HEK293T (cell line): ENCODE measurements at regions not wholly inside any gene's neighbourhood (a gene's known extent, or its start where the extent isn't known, plus 50 kb on each side); places are given as distances from the start of the nearest gene placed in this dataset.

ENCODE experiments used
- CTCF ChIA-PET: fragments of 350-600 bp; formaldehyde crosslinking; extraction: SDS; loops from one replicate; lab custom pipeline; 2021; ENCODE audit warnings: antibody characterized with exemption, inconsistent platforms; lab: Yijun Ruan, JAX
- POLR2A ChIA-PET: fragments of 350-600 bp; formaldehyde crosslinking; extraction: SDS; loops from one replicate; lab custom pipeline; 2020; ENCODE audit warnings: antibody characterized with exemption, inconsistent platforms; lab: Yijun Ruan, JAX
- DNase-seq: peaks from one replicate; pipeline ENCODE4 v3.0.0; 2012; ENCODE audit warnings: mixed read lengths; ENCODE audit errors: extremely low spot score
- ARNT ChIP-seq: fragments of 450-650 bp; IDR thresholded peaks from 2 replicates; pipeline ENCODE4 v1.6.1; 2017; ENCODE audit warnings: mild to moderate bottlenecking
- BHLHE40 ChIP-seq: fragments of 450-650 bp; IDR thresholded peaks from 2 replicates; pipeline ENCODE4 v1.6.1; 2016; ENCODE audit warnings: mild to moderate bottlenecking, moderate library complexity, borderline replicate concordance
- CTBP1 ChIP-seq: fragments of 450-650 bp; IDR thresholded peaks from 2 replicates; pipeline ENCODE4 v1.6.1; 2016; ENCODE audit warnings: borderline replicate concordance
- ELF4 ChIP-seq: fragments of 450-650 bp; IDR thresholded peaks from 2 replicates; pipeline ENCODE4 v1.6.1; 2017; ENCODE audit warnings: antibody characterized with exemption
- FOXA1 ChIP-seq: fragments of 450-650 bp; IDR thresholded peaks from 2 replicates; pipeline ENCODE4 v1.6.1; 2016; ENCODE audit warnings: mild to moderate bottlenecking
- FOXK2 ChIP-seq: fragments of 450-650 bp; IDR thresholded peaks from 2 replicates; pipeline ENCODE4 v1.6.1; 2016; ENCODE audit warnings: mild to moderate bottlenecking
- FOXM1 ChIP-seq: fragments of 450-650 bp; IDR thresholded peaks from 2 replicates; pipeline ENCODE4 v1.6.1; 2017; ENCODE audit warnings: mild to moderate bottlenecking, borderline replicate concordance
- HDGF ChIP-seq: fragments of 450-650 bp; IDR thresholded peaks from 2 replicates; pipeline ENCODE4 v1.6.1; 2017; ENCODE audit warnings: antibody characterized with exemption, borderline replicate concordance
- L3MBTL2 ChIP-seq: fragments of 450-650 bp; conservative IDR thresholded peaks from 2 replicates; pipeline ENCODE4 v1.6.1; 2016; ENCODE audit warnings: mild to moderate bottlenecking
- LEF1 ChIP-seq: fragments of 450-650 bp; IDR thresholded peaks from 2 replicates; pipeline ENCODE4 v1.6.1; 2017; ENCODE audit warnings: mild to moderate bottlenecking, borderline replicate concordance
- NFRKB ChIP-seq: fragments of 450-650 bp; IDR thresholded peaks from 2 replicates; pipeline ENCODE4 v1.6.1; 2016; ENCODE audit warnings: mild to moderate bottlenecking, moderate library complexity
- SP1 ChIP-seq: fragments of 450-650 bp; IDR thresholded peaks from 2 replicates; pipeline ENCODE4 v1.6.1; 2017
- SUZ12 ChIP-seq: fragments of 450-650 bp; IDR thresholded peaks from 2 replicates; pipeline ENCODE4 v1.6.1; 2016; ENCODE audit warnings: mild to moderate bottlenecking
- TARDBP ChIP-seq: fragments of 450-650 bp; IDR thresholded peaks from 2 replicates; pipeline ENCODE4 v1.6.1; 2016
- ZNF384 ChIP-seq: fragments of 450-650 bp; IDR thresholded peaks from 2 replicates; pipeline ENCODE4 v1.6.1; 2016
- TF ChIP-seq, protein P1 (sequence below): fragments of 450-650 bp; IDR thresholded peaks from 2 replicates; pipeline ENCODE4 v1.6.1; 2016

DNA sequence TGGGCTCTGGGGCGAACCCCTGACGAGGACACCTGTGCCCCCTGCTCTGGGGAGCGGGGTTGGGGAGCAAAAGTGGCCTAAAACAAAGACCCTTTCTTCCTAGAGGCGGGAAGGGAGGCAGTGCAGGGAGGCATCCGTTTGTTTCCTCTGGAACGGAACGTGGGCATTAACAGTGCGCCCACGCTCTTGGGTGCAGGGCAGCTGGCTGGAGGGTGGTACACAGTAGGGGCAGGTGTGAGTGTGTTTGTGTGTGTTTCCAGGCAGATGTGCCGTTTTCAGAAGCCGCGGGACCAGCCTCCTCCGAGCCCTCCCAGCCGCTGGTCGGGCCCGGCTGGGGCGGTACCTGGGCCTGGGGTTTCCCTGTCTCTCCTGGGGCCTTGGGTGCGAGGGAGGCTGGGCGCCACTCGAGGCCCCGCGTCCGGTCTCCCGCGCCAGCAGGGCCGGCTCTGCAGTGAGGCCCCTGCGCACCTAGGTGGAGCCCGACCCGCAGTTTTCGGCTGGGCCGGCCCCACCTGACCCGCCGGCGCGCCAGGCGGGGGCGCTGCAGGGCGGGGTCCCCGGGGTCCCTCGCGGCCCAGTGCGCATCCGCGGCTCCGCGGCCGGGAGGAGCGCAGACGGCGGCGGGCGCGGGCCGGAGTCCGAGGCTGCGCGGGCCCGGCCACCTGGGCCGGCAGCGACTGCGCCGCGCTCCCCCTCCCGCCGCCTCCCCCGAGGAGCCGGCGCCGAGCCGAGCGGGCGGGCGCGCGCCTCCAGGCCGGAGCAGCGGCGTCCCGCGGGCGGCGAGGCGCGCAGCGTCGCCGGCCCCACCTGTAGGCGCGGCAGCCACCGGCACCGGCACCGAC, 1252.7 kb downstream of the BRD1 start:
- TF ChIP-seq FOXK2, result no peak
- TF ChIP-seq CTBP1, result no peak
- TF ChIP-seq FOXM1, result no peak
- TF ChIP-seq SUZ12, result no peak
- no peak for TF ChIP-seq TARDBP
- no peak for TF ChIP-seq LEF1
- TF ChIP-seq ARNT, result no peak
- no peak for DNase-seq
- CTCF ChIA-PET, result no interaction called here
- POLR2A ChIA-PET, result no interaction called here

DNA sequence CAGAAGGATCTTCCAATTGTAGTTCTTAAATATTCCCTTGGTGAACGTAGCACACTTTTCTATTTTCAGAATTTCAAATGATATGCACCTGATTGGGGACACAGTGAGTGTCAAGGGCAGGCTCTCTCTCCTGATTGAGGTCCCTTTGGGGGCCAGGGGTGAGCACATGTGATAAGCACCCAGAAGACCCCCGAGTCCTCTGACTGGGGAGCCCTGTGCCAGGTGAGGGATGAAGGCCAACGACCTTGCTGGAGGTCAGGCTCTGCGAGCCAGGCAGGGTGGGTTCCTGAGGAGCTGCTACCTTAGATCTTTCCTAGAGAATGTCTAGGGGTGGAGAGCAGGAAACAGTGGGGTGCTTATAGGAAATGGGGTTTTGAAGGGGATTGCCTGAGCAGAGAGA, 1253.9 kb downstream of the BRD1 start:
- TF ChIP-seq BHLHE40 (no peak), ELF4 (no peak), ARNT (no peak), SUZ12 (no peak), HDGF (no peak), TARDBP (no peak), FOXM1 (no peak), CTBP1 (no peak), NFRKB (no peak), ZNF384 (no peak)
- TF ChIP-seq, protein P1, sequence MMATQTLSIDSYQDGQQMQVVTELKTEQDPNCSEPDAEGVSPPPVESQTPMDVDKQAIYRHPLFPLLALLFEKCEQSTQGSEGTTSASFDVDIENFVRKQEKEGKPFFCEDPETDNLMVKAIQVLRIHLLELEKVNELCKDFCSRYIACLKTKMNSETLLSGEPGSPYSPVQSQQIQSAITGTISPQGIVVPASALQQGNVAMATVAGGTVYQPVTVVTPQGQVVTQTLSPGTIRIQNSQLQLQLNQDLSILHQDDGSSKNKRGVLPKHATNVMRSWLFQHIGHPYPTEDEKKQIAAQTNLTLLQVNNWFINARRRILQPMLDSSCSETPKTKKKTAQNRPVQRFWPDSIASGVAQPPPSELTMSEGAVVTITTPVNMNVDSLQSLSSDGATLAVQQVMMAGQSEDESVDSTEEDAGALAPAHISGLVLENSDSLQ, result no peak
- no peak for DNase-seq
- ChIA-PET POLR2A (no interaction called here), CTCF (no interaction called here)

DNA sequence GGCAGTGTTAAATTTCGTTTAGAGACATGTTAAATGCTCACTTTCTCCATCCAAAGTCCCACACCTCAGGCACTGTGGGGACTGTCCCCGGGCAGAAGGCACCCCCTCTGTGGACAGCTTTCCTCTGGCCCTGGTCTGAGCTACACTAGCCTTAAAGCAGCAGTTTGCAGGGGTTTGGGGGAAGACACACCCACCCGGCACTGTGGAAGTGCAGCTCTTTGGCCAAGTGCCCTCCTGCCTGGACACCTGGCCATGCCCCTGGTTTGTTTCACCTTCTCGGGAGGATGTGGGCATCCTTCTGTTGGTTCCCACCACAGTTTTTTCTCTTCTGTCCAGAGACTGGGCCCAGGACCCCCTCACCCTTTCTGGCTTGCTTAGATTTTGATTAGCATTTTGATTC, 1254.7 kb downstream of the BRD1 start:
- DNase-seq, result no peak
- ChIA-PET CTCF (no interaction called here), POLR2A (no interaction called here)
- no peak for TF ChIP-seq SP1
- no peak for TF ChIP-seq ZNF384
- no peak for TF ChIP-seq NFRKB
- no peak for TF ChIP-seq TARDBP
- TF ChIP-seq ELF4, result no peak
- TF ChIP-seq L3MBTL2, result no peak
- no peak for TF ChIP-seq BHLHE40
- TF ChIP-seq ARNT, result no peak
- TF ChIP-seq FOXA1, result no peak
- TF ChIP-seq HDGF, result no peak
- TF ChIP-seq, protein P1, result no peak
- TF ChIP-seq FOXM1, result no peak
- no peak for TF ChIP-seq LEF1

DNA sequence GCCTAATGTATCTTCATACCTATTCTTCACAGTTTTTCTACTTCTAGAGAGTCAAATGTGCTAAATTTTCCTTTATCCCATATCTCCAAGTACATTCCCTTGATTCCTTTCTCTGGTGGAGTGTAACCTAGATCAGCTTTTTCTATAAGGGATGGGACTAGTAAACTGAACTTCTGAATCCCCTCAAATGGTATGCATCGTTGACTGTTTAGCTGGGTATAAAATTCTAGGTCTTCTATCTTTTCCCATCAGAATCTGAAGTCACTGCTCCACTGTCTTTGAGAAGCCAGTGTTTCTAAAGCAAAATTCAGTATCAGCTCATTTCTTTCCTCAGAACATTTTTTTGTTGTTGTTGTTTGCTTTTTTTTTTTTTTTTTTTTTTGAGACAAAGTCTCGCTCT, 1256.8 kb downstream of the BRD1 start:
- ChIA-PET CTCF (no interaction called here), POLR2A (no interaction called here)
- no peak for DNase-seq
- no peak for TF ChIP-seq L3MBTL2
- TF ChIP-seq CTBP1, result no peak
- no peak for TF ChIP-seq TARDBP
- TF ChIP-seq BHLHE40, result no peak
- no peak for TF ChIP-seq FOXM1

DNA sequence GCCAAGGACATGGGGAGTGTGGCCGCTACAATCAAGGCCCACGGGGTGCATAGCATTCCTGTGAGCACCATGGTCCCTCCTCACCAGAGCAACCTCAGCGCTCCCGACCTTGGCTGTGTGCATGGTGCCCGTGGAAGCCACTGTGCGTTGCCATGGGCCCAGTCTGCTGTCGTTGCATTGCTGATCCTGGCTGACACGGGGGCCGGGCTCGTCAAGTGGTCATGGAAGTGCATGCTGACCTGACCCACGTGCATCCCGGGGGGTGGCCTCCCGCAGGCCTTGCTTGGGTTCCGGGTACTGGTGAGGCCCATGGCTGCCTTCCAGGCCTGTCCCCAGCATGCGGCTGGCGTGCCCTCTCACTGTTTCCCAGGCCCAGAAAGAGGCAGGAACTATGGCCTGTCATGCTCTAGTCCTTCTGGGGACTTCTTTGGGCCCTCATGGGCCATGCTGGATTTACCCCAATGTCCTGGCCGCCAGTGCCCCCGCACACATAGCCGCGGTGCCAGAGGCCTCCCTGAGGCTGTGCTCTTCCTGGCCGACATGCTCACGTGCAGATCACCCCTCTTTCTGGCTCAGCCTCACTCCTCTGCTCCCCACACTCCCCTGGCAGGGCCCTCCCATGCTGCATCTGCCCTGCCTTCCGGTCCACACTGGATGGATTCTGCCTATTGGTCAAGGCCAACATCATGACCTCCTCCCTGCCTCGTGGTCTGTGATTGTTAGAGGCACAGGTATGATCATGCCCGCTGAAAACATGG, 1258.0 kb downstream of the BRD1 start:
- ChIA-PET CTCF (no interaction called here), POLR2A (no interaction called here)
- TF ChIP-seq FOXK2, result no peak
- TF ChIP-seq ARNT, result no peak
- TF ChIP-seq FOXA1, result no peak
- TF ChIP-seq SUZ12, result no peak
- no peak for TF ChIP-seq LEF1
- TF ChIP-seq TARDBP, result no peak
- TF ChIP-seq CTBP1, result no peak
- no peak for TF ChIP-seq NFRKB
- no peak for TF ChIP-seq ELF4
- TF ChIP-seq HDGF, result no peak
- TF ChIP-seq, protein P1, result no peak
- no peak for TF ChIP-seq ZNF384
- TF ChIP-seq FOXM1, result no peak
- TF ChIP-seq BHLHE40, result no peak
- TF ChIP-seq SP1, result no peak
- no peak for DNase-seq

DNA sequence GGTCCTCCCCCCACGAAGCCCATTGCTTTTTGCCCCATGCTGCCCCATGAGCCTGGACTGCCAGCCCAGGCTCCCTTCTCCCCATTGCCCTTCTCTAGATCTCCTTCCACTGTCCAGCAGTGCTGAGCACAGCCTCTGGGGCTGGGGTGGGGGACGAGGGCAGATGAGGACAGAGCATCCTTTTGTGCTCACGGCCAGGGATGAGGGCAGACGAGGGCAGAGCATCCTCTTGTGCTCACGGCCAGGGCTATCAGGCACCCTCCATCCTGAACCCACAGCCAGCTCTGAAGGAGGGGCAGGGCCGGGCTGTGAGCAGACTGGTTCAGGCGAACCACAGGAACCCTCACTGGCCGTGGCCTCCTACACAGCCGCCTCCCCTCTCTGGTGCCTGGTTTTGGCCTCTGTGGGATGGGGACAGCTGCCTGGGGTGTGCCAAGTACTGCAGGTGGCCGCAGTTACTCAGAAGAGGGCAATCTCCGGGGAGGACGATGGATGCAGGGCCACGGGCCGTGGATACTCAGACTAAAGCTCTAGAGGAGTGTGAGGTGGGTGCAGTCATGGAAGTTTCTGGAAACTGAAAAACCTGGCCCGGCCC, 1258.8 kb downstream of the BRD1 start:
- CTCF ChIA-PET, result no interaction called here
- POLR2A ChIA-PET, result no interaction called here
- DNase-seq, result no peak
- no peak for TF ChIP-seq ZNF384
- TF ChIP-seq L3MBTL2, result no peak
- TF ChIP-seq, protein P1, result no peak
- TF ChIP-seq HDGF, result no peak
- TF ChIP-seq LEF1, result no peak
- no peak for TF ChIP-seq ARNT
- TF ChIP-seq FOXM1, result no peak
- TF ChIP-seq ELF4, result no peak
- TF ChIP-seq TARDBP, result no peak
- no peak for TF ChIP-seq FOXA1
- TF ChIP-seq SP1, result no peak
- TF ChIP-seq FOXK2, result no peak
